Tibial nerve (tissue), 4 donors: ENCODE measurements at regions not wholly inside any gene's neighbourhood (a gene's known extent, or its start where the extent isn't known, plus 50 kb on each side); places are given as distances from the start of the nearest gene placed in this dataset.
"Not testable (repeated sequence)": the region's sequence is repeated elsewhere in the genome, so short reads cannot be mapped to it uniquely, and the experiment has no call there.

Experiments used
- DNase-seq, 2 donors: peaks; one replicate each; pipeline ENCODE4 v3.0.0-alpha.2; 2019; ENCODE audit warnings: low spot score in 2 of 2
- H3K27ac ChIP-seq, 4 donors: fragments of 200-600 bp; sonication (generic) in 3 of 4; one replicate each; pipeline ENCODE4 v1.5.1; 2017 to 2019; ENCODE audit warnings: mild to moderate bottlenecking in 1 of 4
- H3K27me3 ChIP-seq, 2 donors: fragments of 200-600 bp; sonication (generic) in 1 of 2; one replicate each; pipeline versions ENCODE4 v1.5.1 to v1.6.0; 2017 to 2019
- H3K36me3 ChIP-seq, 3 donors: fragments of 200-600 bp; sonication (generic); one replicate each; pipeline ENCODE4 v1.5.1; 2018 to 2019
- H3K4me1 ChIP-seq, 4 donors: fragments of 200-600 bp; sonication (generic) in 3 of 4; one replicate each; pipeline ENCODE4 v1.5.1; 2017 to 2019
- H3K4me3 ChIP-seq, 4 donors: fragments of 200-600 bp; sonication (generic) in 3 of 4; one replicate each; pipeline ENCODE4 v1.5.1; 2017 to 2019; ENCODE audit warnings: mild to moderate bottlenecking in 1 of 4, moderate library complexity in 1 of 4
- H3K9me3 ChIP-seq, 4 donors: fragments of 200-600 bp; sonication (generic) in 3 of 4; one replicate each; pipeline ENCODE4 v1.5.1; 2017 to 2019
- EP300 ChIP-seq, 2 donors: sonication (generic); formaldehyde crosslinking; IDR thresholded peaks; one replicate each; pipeline ENCODE4 v1.6.1; 2017; ENCODE audit warnings: antibody characterized with exemption in 2 of 2, mild to moderate bottlenecking in 1 of 2
- POLR2A ChIP-seq, 2 donors: fragments of 450-650 bp; IDR thresholded peaks; one replicate each; pipeline ENCODE4 v1.6.1; 2017; ENCODE audit warnings: antibody characterized with exemption in 2 of 2, mild to moderate bottlenecking in 2 of 2, moderate library complexity in 2 of 2
- WGBS, 2 donors: methylation state at CpG; one replicate each; pipeline ENCODE4 v1.1.5; 2018; 5-methylcytosine and 5-hydroxymethylcytosine counted together
- TF ChIP-seq, protein P1 (sequence below), 5 experiments: fragments of 200-600 bp in 3 of 5; fragments of 450-650 bp in 2 of 5; sonication (generic) in 3 of 5; IDR thresholded peaks; one replicate each; pipeline ENCODE4 v1.5.1; 2016 to 2019; ENCODE audit warnings: antibody characterized with exemption in 5 of 5, mild to moderate bottlenecking in 3 of 5, moderate library complexity in 2 of 5

DNA sequence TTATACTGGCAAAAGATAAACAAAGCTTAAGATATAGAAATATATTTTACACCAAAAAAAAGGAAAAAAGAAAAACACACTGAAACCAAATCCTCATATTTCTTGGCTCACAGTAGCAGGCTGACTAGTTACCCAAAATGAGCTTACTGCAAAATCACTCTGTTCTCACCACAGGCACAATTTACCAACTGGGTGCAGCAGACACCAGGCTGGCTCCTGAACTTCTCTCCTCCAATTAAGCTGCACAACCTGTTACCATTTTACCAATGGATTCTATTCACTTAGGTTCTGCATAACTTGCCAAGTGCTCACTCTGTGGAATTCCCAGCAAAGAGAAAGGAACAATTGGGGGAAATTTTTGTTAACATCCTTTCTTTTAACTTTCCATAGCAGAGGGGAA is 679.3 kb downstream of the ZEB2 start:
- Histone ChIP-seq H3K4me1 (peaks cover 0 to 5% (median 0%) of the 10 kb centered on the region in 4 donors), H3K27me3 (no peaks in the 10 kb centered on the region), H3K36me3 (no peaks in the 10 kb centered on the region), H3K4me3 (no peak overlapping the region), H3K27ac (no peak overlapping the region), H3K9me3 (no peaks in the 10 kb centered on the region)
- no peak for DNase-seq
- TF ChIP-seq, protein P1, sequence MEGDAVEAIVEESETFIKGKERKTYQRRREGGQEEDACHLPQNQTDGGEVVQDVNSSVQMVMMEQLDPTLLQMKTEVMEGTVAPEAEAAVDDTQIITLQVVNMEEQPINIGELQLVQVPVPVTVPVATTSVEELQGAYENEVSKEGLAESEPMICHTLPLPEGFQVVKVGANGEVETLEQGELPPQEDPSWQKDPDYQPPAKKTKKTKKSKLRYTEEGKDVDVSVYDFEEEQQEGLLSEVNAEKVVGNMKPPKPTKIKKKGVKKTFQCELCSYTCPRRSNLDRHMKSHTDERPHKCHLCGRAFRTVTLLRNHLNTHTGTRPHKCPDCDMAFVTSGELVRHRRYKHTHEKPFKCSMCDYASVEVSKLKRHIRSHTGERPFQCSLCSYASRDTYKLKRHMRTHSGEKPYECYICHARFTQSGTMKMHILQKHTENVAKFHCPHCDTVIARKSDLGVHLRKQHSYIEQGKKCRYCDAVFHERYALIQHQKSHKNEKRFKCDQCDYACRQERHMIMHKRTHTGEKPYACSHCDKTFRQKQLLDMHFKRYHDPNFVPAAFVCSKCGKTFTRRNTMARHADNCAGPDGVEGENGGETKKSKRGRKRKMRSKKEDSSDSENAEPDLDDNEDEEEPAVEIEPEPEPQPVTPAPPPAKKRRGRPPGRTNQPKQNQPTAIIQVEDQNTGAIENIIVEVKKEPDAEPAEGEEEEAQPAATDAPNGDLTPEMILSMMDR (IDR thresholded peaks at IDR 0.05) = no peak
- TF ChIP-seq EP300 (IDR thresholded peaks at IDR 0.05) = no peak
- TF ChIP-seq POLR2A (IDR thresholded peaks at IDR 0.05) = no peak

DNA sequence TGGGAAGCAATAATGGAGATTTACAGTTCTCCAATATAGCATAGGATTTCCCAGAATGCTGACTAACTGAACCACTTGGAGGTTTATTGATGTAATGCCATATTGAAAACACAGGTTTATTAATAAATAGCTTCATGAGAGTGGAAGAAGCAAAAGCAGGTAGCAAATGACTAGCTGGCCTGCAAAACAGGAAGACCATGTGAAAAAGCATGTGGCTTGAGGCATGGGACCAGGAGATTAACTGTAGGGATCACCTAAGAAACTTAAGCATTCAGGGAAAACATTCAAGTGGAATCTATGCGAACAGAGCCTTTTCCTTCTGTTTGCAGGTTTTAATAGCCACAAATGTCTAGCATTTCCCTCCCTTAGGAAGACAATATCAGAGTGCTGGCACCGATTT is 679.7 kb downstream of the ZEB2 start:
- no peak for DNase-seq
- H3K4me1 ChIP-seq = peaks cover 0 to 5% (median 0%) of the 10 kb centered on the region in 4 donors
- WGBS, 2 donors = 79 to 85% methylated on average over 2 of the region's 2 CpGs
- no peak for TF ChIP-seq POLR2A (IDR thresholded peaks at IDR 0.05)
- TF ChIP-seq, protein P1 (IDR thresholded peaks at IDR 0.05) = no peak
- TF ChIP-seq EP300 (IDR thresholded peaks at IDR 0.05) = no peak
- H3K4me3 ChIP-seq = no peak overlapping the region
- no peaks in the 10 kb centered on the region for H3K27me3 ChIP-seq
- no peaks in the 10 kb centered on the region for H3K36me3 ChIP-seq
- H3K27ac ChIP-seq = no peak overlapping the region
- H3K9me3 ChIP-seq = no peaks in the 10 kb centered on the region

DNA sequence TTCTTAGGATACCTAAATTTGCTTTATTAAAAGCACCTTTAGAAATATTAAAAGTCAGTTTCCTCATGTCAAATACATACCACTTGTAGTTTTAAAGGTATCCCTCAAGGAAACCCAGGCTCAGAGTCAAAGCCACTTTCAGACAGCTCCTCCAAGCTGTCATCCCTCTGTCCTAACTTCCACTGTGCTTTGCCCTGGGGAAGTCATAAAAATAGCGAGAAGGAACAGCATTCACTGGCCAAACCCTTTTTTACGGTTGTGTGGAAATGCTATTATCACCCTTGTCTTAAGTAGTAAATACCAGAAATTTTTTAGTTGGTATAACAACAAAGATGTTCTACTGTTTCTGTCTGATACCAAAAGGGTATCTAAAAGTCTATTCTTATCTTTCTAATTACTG is 680.5 kb downstream of the ZEB2 start:
- no peak overlapping the region for H3K27ac ChIP-seq
- no peak overlapping the region for H3K4me3 ChIP-seq
- no peak for DNase-seq
- no peaks in the 10 kb centered on the region for H3K9me3 ChIP-seq
- TF ChIP-seq POLR2A (IDR thresholded peaks at IDR 0.05) (no peak), EP300 (IDR thresholded peaks at IDR 0.05) (no peak)
- TF ChIP-seq, protein P1 (IDR thresholded peaks at IDR 0.05) = no peak
- no peaks in the 10 kb centered on the region for H3K27me3 ChIP-seq
- H3K4me1 ChIP-seq = peaks cover 0 to 5% (median 0%) of the 10 kb centered on the region in 4 donors
- H3K36me3 ChIP-seq = no peaks in the 10 kb centered on the region
- 42 to 44% methylated on average over 2 of the region's 2 CpGs for WGBS, 2 donors

DNA sequence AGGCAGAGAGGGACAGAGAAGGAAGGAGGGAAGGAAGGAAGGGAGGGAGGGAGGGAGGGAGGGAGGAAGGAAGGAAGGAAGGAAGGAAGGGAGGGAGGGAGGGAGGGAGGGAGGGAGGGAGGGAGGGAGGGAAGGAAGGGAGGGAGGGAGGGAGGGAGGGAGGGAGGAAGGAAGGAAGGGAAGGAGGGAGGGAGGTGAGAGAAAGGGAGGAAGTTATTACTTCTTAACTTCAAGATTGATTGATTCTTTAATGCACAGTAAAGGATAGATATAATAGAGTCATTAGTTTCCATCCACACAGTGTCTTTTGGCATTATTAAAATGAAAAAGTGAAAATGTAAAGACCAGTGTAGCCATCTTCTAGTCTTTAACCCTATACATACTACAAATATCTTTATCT is 682.9 kb downstream of the ZEB2 start:
- H3K9me3 ChIP-seq, H3K27me3 ChIP-seq, H3K4me1 ChIP-seq, H3K4me3 ChIP-seq, DNase-seq, H3K36me3 ChIP-seq, H3K27ac ChIP-seq: not testable (repeated sequence)

DNA sequence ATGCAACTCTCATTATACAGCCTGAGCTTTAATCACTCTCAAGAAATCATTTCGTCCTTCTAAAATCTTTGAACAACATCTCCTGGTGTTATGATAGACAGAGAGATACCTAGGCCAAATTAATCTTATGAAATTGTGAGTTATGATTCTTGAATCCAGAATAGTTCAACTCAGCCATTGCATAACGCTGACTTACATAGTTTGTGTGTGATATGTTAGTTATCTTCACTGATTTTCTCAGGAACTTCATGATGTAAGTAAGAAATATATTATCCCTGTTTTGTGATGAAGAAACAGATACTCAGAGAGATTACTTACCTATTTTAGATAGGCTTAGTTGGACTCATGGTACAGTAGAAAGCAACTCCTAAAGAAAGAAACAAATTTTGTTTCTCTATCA is 684.4 kb downstream of the ZEB2 start:
- DNase-seq = no peak
- H3K27ac ChIP-seq = no peak overlapping the region
- no peaks in the 10 kb centered on the region for H3K9me3 ChIP-seq
- WGBS, 2 donors = 0 to 49% methylated on average over 2 of the region's 2 CpGs
- no peaks in the 10 kb centered on the region for H3K36me3 ChIP-seq
- no peaks in the 10 kb centered on the region for H3K27me3 ChIP-seq
- H3K4me1 ChIP-seq = peaks cover 0 to 5% (median 0%) of the 10 kb centered on the region in 4 donors
- TF ChIP-seq POLR2A (IDR thresholded peaks at IDR 0.05) (no peak), EP300 (IDR thresholded peaks at IDR 0.05) (no peak)
- TF ChIP-seq, protein P1 (IDR thresholded peaks at IDR 0.05) = no peak
- H3K4me3 ChIP-seq = no peak overlapping the region

DNA sequence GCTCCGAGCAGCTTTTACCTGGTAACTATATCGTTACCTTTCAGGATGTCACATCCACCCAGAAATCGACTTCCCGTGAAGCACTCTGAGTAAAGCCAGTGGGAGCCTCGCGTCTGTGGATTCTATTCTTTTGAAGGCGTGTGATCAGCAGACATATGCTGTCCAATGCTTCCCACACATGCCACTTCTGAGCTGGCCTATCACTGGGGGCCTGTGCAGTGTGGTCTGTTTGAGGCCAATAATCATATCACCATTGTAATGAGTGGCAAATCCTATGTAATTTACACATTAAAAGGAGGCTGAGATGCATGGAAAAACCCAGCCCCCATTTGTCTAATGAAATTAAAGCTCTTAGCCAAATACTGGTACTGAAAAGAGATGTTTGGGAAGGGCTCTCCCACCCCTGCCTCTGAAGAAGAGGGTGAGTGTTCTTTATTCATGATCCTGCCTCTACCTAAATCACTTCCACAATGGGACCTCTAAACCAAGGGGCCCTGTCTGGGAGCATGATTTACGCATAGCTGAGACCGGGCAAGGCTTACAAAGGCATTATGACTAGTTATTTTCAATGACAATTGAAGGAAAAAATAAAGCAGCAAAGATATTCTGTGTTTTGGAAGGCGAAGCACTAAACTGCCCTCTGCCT is 686.8 kb downstream of the ZEB2 start:
- H3K4me3 ChIP-seq = no peak overlapping the region
- TF ChIP-seq, protein P1 (IDR thresholded peaks at IDR 0.05) = no peak
- TF ChIP-seq POLR2A (IDR thresholded peaks at IDR 0.05) = no peak
- TF ChIP-seq EP300 (IDR thresholded peaks at IDR 0.05) = no peak
- H3K9me3 ChIP-seq = no peaks in the 10 kb centered on the region
- H3K36me3 ChIP-seq = no peaks in the 10 kb centered on the region
- no peaks in the 10 kb centered on the region for H3K4me1 ChIP-seq
- no peak overlapping the region for H3K27ac ChIP-seq
- 90 to 95% methylated on average over 10 of the region's 10 CpGs for WGBS, 2 donors
- DNase-seq = no peak
- H3K27me3 ChIP-seq = no peaks in the 10 kb centered on the region
